GM19193 (cell line): ENCODE measurements at regions not wholly inside any gene's neighbourhood (a gene's known extent, or its start where the extent isn't known, plus 50 kb on each side); places are given as distances from the start of the nearest gene placed in this dataset.

Experiments used
- POLR2A ChIP-seq: IDR thresholded peaks from 4 replicates; pipeline ENCODE4 v1.6.1; 2011; ENCODE audit not compliant: insufficient read depth, insufficient read length; ENCODE audit errors: extremely low read depth

GRCh38 chr15:62753518-62754221 lies 288.9 kb upstream of the TPM1 start:
- TF ChIP-seq POLR2A = no peak

GRCh38 chr15:62756326-62756994 lies 286.1 kb upstream of the TPM1 start:
- no peak for TF ChIP-seq POLR2A

- TF ChIP-seq POLR2A = no peak
Observed at GRCh38 chr15:62756995-62757360, 285.6 kb upstream of the TPM1 start.

- TF ChIP-seq POLR2A = no peak
Observed at GRCh38 chr15:62757535-62757934, 285.0 kb upstream of the TPM1 start.

GRCh38 chr15:62758126-62758951 lies 284.2 kb upstream of the TPM1 start:
- no peak for TF ChIP-seq POLR2A

GRCh38 chr15:62758952-62759349 lies 283.6 kb upstream of the TPM1 start:
- TF ChIP-seq POLR2A = no peak

GRCh38 chr15:62760538-62760937 lies 282.0 kb upstream of the TPM1 start:
- TF ChIP-seq POLR2A = no peak

GRCh38 chr15:62765916-62766315 lies 276.6 kb upstream of the TPM1 start:
- no peak for TF ChIP-seq POLR2A

- no peak for TF ChIP-seq POLR2A
Observed at GRCh38 chr15:62766599-62766998, 275.9 kb upstream of the TPM1 start.

GRCh38 chr15:62769604-62770003 lies 272.9 kb upstream of the TPM1 start:
- no peak for TF ChIP-seq POLR2A

GRCh38 chr15:62770111-62770660 lies 272.4 kb upstream of the TPM1 start:
- TF ChIP-seq POLR2A = no peak

- no peak for TF ChIP-seq POLR2A
Observed at GRCh38 chr15:62770752-62771151, 271.8 kb upstream of the TPM1 start.

- TF ChIP-seq POLR2A = no peak
Observed at GRCh38 chr15:62771234-62771633, 271.3 kb upstream of the TPM1 start.

GRCh38 chr15:62773369-62774165 lies 269.0 kb upstream of the TPM1 start:
- no peak for TF ChIP-seq POLR2A
